GM21737 (cell line): ENCODE measurements at regions not wholly inside any gene's neighbourhood (a gene's known extent, or its start where the extent isn't known, plus 50 kb on each side); places are given as distances from the start of the nearest gene placed in this dataset.
"Not testable (repeated sequence)": the region's sequence is repeated elsewhere in the genome, so short reads cannot be mapped to it uniquely, and the experiment has no call there.

ENCODE experiments used
- ATAC-seq: cut with Tn5 transposase; IDR thresholded peaks from one replicate; pipeline ENCODE4 v1.9.1; 2021; ENCODE audit warnings: mild to moderate bottlenecking, moderate library complexity; ENCODE audit not compliant: unreplicated experiment

DNA sequence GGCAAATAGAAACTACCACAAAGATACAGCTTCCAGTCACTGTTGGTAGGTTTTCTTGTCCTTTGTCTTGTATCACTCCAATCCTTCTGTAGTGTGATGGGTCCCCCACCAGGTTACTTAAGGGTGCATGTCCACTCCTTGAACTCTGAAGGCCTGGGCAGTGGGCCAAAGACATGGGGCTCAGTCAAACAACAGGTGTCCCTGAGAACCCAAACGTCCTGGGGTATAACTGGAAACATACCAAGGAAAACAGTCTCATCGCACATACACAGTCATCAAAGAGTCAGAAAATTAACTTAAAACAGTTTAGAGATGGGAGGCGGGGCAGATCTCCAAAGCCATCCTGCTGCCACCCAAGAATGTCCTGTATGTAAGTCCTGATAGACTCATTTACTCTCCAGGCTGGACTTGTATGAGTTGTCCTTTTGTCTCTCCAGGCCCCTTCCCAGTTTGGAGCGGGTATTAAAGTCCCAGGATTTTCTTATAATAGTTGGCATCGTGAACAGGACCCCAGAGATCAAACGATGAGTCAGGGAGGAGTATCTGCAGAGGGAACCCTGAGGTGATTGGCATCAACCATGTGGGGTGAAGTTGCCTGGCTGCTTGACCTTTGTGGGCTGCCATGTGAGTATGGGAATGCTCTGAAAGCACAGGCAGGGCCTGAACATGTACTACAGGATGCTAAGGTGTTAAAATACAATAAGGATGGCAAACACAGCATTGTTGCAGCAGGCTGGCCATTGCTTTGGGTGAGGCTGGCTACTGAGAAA lies 613.2 kb upstream of the KLF12 start:
- no peak for ATAC-seq

DNA sequence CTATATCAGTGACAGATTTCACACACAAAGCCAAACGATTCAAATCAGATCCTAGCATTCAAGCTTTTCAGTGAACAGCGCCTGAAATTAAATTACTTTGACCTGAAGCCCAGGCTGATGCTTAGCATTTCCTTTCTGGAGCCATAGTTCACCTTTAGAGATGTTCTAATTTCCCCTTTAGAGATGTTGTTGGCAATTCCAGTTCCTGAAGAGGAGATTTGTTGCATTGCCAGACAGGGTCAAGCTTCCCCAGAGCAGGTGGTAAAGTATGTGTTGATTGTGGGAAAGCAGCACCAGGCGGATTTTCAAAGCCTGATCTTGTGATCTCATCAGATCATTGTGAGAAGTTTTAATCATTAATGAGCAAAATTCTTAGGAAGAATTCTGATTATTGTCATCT lies 609.8 kb upstream of the KLF12 start:
- ATAC-seq: no peak

DNA sequence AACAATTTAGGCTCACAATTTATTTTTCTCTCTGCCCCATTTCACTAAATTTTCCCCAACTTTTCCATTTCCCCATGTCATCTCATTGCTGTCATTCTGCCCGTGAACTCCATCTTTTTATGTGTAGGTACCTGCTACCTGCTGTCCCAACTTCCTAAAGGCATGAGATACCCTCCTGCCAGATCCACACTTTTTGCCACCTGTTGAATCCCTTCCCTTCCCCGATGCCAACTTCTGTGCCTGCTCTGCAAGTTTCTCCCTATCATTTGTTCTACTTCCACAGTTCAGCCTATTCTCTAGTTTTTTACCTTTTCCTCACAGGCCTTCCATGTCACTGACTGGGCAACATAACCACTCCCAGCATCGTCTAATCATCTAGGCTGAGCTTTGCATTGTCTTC lies 607.5 kb upstream of the KLF12 start:
- no peak for ATAC-seq

DNA sequence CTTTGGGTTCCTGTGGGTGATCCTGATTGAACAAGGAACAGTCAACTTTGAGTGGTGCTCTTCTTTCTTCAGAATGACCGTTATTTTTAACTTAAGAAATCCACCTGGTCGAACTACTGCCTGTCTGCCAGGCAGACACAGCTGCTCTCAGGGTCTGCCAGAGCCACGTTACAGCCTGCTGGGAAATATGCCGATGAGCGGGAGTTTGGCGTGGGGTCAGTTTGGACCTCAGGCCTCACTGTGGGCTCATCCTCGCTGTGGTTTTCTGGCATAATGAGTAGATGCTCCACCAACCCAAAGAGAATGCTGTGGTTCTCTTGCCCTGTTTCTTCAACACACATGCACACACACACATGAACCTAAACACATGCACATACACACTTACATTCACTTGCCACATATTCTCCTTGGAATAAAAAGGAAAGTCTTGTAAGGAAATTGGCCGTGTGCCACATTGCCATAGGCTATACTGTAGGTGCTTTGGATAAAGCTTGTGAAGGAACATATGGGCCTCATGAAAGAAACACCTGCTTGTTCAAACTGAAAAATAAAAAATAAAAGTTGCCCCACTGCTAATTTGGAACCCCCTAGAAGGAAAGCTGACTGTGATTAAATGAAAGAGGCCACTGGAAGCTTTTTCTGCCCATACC lies 598.7 kb upstream of the KLF12 start:
- no peak for ATAC-seq

DNA sequence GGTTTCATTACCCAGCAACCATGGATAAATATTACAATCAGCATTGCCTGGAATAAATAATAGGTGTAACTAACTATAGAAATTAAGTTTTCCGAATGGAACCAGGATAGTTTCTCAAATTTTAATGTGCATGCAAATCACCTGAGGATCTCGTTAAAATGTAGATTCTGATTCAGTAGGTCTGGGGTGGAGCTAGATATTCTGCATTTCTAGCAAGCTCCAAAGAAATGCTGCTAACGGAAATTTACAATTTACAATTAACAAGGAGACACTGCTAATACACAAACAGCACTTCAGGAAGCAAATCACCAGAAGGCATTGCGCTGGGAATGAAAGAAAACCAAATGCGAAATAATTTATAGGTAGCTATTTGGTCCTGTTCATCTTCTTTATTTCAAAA lies 597.5 kb upstream of the KLF12 start:
- no peak for ATAC-seq

DNA sequence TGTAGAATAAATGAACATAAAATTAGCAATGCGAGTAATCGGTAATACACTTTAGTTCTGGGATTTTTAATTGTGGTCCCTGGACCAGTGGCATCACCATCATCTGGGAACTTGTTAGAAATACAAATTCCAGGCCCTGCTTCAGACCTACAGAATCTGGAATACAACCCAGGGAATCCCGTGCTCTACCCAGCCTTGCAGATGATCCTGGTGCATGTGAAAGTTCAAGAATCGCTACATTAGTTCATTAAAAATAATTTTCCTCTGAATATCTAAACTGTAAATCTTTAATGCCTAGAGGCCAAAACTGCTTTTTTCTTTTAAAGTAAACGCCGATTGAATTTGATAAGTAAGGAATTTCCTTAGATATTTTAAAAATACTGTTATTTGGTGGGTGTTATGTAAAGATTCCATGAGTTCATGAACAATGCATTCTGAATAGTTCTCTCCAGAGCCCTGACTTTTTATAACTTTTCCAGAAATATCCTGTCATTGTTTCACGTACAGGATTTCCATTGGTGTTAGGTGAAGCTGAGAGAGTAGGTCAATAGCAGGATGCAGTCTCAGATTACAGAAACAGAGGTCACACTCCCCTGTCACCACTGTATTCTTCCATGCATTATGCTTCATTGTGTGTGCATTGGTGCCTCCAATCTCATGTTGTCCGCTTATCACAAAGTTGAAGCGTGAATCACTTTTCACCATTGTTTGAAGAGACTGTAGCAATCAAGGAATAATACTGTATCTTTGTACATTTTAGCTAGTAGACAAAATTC lies 596.5 kb upstream of the KLF12 start:
- no peak for ATAC-seq

DNA sequence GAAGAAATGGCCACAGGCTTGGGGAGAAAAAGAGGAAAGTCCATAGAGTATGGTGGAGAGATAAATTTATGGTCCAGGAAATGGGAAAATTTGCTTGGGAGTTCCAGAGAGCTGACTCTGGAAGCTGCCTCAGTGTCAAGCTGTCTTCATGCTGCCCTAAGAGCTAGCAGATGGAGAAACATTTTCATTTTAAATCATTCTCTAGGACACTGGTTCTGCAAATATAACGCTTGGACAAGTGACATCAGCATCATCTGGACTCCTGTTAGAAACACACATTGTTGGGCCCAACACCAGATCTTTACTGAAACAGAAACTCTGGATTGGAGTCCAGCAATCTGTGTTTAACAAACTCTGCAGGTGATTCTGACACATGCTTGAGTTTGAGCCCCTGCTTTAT lies 592.0 kb upstream of the KLF12 start:
- ATAC-seq: no peak

DNA sequence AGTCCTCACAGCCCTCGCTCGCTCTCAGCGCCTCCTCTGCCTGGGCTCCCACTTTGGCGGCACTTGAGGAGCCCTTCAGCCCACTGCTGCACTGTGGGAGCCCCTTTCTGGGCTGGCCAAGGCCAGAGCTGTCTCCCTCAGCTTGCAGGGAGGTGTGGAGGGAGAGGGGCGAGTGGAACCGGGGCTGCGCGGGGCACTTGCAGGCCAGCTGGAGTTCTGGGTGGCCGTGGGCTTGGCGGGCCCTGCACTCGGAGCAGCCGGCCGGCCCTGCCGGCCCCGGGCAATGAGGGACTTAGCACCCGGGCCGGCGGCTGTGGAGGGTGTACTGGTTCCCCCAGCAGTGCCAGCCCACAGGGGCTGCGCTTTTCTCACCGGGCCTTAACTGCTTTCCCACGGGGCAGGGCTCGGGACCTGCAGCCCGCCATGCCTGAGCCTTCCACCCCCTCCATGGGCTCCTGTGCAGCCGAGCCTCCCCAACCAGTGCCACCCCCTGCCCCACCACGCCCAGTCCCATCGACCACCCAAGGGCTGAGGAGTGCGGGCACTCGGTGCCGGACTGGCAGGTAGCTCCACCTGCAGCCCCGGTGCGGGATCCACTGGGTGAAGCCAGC lies 584.1 kb upstream of the KLF12 start:
- not testable (repeated sequence) for ATAC-seq

DNA sequence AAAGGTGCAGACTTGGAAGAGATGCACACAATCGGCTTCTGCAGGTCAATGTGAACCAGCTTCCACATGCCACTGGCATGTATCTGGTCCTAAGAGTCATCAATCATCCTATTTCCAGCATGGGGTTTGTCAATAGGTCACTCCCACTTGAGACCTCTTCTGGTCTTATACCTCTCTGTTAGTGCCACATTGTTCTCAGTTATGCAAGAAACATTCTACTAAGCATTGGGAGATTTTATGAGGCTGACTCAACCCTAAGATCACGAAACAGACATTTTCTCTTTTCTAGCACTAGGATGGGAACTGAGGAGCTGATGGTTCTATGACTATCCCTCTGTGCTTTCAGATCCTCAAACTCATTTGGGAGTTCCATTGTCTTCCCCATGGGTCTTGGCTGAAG lies 581.5 kb upstream of the KLF12 start:
- ATAC-seq: no peak

DNA sequence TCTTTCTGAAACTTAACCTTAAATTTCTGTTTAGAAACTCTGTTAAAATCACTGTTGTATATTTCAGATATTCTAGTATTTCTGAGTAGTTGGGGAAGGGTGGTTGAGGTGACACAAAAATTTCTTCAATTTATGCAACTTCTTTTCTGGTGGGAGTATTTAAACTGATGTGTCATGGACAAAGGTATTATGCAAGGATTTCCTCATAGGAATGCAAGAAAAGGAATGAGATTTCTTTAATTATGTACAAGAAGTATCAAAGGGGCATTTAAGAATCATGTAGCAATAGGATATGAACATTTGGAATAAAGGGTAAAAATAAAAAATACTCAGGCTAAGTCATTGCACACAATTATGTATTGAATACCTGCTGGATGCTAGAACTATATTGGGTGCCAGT lies 575.8 kb upstream of the KLF12 start:
- ATAC-seq: no peak

DNA sequence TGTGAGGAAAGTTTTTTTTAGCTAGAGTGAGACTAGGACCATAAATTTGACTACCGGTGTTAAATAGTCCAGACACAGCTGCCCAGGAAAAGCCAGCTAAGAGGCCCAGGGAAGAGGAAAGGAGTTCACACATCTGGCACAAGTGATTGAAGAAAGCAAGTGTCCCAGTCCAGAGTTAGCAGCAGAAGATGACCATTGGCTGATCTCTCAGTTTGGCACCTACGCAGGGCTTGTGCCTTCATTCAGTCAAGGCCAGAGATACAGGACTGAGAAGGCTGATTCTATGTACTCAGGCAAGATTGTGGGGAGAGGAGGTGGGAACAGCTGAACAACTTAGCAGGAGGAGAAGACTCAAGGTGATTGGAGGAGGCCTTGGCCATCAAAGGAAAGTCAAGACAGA lies 575.0 kb upstream of the KLF12 start:
- ATAC-seq: no peak

DNA sequence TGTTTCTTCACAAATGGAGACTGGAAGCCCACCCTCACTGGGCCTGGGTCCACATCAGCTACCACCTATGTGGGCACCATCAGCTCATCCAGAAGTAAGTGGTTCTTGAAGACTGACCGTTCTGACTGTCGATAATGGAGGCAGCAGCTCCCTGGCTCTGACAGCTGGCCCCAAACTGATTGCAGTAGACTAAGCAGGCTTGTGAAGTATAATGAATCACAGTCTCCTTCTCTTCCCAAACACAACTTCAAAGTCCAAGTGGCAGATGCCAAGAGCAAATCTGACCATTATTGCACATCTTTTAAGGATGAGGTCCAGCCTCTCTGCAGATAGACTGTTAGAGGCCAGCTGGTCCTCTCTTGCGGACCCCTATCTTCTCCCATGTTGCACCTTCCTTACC lies 574.4 kb upstream of the KLF12 start:
- ATAC-seq: no peak

DNA sequence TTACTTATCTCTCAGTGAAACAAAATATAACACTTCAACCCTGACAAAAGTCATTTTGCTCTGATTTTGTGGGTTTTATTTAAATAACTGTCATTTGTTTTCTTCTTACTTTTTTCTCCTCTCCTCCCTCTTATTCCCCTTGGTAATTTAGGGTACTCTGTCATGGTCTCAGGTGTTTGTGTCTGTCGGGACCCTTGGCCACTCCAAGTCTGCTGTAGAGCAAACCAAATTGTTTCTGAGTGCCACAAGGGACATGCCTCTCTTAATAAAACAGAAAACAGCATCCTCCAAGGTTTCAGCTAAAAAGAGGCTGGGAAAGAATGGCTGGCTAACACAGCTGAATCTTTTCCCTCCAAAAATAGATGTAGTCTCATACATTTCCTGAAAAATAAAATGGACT lies 573.1 kb upstream of the KLF12 start:
- no peak for ATAC-seq

DNA sequence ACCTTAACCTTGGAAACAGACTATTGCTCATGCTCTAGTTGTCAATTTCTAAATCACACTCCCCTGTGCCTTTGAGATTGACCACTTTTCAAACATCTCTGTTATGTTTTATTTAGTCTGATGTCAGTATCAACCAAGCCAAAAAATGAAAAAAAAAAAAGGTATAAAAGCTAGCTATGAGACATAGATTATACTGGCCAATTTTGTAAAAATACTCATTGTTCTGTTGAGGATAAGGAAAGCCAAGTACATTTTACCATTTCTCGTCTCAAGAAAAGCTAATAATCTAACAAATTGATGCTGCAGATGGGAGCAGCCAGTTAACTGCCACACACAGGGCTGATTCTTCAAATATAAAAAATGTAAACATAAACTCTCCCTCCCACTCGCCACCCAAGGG lies 572.6 kb upstream of the KLF12 start:
- no peak for ATAC-seq

DNA sequence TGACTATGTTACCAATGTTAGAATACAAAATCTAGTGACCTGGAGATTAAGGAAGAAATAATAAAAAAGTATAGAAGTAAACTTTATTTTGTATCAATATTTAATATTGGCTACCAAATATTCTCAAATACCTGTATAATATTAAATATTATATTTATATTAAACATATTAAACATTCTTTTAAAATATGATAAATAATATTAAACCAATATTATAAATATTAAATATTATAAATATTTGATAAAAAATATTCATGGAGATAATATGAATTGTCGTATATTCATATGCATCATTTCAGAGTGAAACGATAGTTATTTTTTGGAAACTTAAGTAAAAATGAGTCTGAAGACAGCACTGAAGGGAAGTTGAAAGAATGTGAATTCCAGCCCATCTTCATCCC lies 571.2 kb upstream of the KLF12 start:
- ATAC-seq: no peak

DNA sequence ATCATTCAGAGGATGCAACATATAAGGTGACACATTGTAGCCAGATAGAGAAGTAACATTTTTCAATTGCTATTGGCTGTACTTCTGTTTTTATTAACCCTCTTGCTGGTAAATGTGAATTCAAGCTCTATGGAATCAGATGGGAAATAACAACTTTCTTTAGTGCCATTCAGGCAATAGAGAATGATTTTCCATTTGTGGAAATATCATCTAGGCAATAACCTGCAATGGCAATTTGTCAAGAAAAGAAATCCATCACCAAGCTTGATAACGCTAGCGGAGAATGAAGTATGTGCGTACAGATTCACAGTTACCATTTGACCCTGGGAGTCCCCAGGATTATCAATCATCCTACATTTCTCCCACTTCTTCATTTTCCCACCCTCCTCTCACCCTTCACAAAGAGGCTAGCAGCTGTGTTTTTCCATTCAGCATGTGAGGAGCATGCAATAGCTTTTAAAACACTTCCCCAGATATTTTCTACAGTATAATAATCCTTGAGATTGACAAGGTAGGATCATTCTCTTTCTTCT lies 569.7 kb upstream of the KLF12 start:
- no peak for ATAC-seq

DNA sequence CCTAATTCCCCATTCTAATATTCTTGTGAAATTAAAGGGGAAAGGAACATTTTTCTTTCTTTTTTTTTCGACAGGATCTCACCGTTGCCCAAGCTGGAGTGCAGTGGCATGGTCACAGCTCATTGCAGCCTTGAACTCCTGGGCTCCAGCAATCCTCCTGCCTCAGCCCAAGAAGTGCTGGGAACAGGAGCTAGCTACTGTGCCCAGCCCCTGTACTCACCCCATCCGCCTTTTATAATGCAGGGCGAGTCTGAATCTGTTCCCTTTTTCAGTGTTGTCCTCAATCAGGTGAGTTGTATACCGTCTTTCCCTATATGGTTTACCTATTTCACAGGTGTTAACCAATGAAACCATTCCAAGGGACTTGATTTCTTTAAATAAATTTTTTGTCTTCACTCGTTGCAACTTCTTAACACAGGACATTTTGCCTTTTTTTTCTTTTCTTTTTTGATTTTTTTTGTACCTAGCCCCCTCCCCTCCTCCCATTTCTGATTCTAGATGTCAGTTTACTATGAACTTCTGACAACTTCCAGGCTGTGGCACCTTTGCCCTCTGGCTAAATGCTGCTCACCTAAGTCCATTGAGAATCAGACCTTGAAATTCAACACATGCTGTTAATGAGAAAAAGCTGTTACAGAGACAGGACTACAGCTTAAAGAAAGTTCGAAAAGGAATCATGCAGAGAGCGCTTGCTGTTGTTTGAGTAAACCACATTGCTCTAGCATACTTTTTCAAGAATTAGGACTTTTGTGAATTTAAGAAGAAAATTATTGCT lies 562.1 kb upstream of the KLF12 start:
- ATAC-seq: no peak

DNA sequence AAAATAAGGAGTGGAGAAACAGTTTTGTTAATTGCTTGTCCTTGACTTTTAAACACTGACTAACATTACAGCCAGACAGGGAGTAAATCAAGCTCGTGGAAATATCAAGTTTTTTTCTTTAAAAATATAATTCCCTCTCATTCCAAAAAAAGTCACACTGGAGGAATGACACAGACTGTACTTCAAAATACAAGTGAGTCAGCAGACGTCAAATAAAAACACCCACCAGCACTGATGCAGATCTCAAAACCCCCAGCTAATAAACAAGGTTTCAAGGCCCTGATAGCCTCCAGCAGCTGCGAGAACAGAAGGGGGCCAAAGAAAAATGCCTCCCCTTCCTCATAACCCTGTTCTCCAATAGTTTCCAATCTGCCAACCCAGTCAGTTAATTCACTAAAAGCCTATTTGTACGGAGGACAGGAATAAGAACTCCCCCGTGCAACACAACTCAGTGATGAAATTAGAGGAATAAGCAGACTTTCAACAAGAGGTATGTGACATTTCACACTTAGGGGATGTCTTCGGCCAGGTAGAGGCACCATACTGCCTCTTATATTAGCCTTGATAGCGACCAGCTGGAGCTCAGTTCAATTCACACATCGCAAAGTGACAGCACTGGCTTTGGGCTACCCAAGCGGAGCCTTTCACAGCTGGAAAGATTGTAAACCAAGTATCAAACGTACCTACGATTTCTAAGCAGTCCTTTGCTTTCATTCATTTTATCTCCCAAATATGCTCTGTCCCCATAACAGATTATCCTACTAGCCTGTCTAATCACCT lies 561.0 kb upstream of the KLF12 start:
- ATAC-seq: no peak

DNA sequence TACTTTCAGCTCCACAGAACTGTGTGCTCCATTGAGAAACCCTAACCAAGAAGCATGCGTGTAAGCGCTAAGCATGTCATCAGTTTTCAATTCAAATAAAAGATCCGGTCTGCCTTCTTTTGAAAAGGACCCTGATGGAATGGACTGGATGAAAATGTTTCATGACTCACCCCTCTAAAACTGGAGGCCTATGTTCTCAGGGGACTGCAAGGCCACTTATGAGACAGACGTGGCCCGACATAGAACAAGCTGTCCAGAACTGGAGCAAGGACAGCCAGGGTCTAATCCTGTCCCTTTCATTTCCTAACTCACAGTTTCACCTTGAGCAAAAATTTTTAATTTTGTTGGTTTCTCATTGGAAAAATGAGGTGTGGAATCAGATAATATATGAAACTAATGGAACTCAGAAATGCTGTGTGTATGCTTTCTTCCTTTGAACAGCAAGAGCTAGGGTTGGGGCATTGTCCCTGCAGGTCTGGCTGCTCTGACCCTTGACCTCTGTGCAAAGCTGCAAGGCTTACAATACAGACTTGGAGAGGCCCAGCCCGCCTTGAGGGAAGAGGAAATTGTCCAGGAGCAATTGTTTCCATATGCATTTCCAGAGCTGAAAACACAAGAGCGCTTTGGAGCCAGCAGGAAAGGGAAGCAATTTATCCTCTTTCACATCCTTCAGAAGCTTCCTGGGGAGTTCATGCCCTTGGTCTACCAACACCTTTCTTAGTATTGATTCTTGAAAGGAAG lies 553.4 kb upstream of the KLF12 start:
- no peak for ATAC-seq
